Loucy (cell line): ENCODE measurements at regions not wholly inside any gene's neighbourhood (a gene's known extent, or its start where the extent isn't known, plus 50 kb on each side); places are given as distances from the start of the nearest gene placed in this dataset.

ENCODE experiments used
- H2AFZ ChIP-seq: fragments of 200-600 bp; sonication (generic); 2 replicates; pipeline ENCODE4 v1.6.0; 2016; ENCODE audit warnings: antibody characterized with exemption, mild to moderate bottlenecking, low read length, moderate library complexity
- H3F3A ChIP-seq: fragments of 200-600 bp; 2 replicates; pipeline ENCODE4 v1.6.0; 2016; ENCODE audit warnings: antibody characterized with exemption, low read depth, mild to moderate bottlenecking
- H3K27me3 ChIP-seq: fragments of 200-600 bp; sonication (generic); 2 replicates; pipeline ENCODE4 v1.6.1; 2014; ENCODE audit warnings: low read length, mild to moderate bottlenecking; ENCODE audit not compliant: insufficient read depth, poor library complexity, severe bottlenecking
- H3K36me3 ChIP-seq: fragments of 200-600 bp; sonication (generic); 2 replicates; pipeline ENCODE4 v1.6.1; 2016; ENCODE audit warnings: low read length; ENCODE audit not compliant: insufficient read depth
- H3K4me1 ChIP-seq: fragments of 200-600 bp; sonication (generic); 2 replicates; pipeline ENCODE4 v1.5.1; 2014; ENCODE audit warnings: low read length, mild to moderate bottlenecking; ENCODE audit not compliant: insufficient read depth, poor library complexity, severe bottlenecking
- H3K4me2 ChIP-seq: fragments of 200-600 bp; sonication (generic); 2 replicates; pipeline ENCODE4 v1.6.0; 2014; ENCODE audit warnings: antibody characterized with exemption, low read length, low read depth, mild to moderate bottlenecking; ENCODE audit not compliant: poor library complexity, severe bottlenecking
- H3K4me3 ChIP-seq: fragments of 200-600 bp; sonication (generic); 2 replicates; pipeline ENCODE4 v1.5.1; 2014; ENCODE audit warnings: low read length, mild to moderate bottlenecking, mixed read lengths; ENCODE audit not compliant: poor library complexity, severe bottlenecking
- H3K79me2 ChIP-seq: fragments of 200-600 bp; sonication (generic); 2 replicates; pipeline ENCODE4 v1.6.1; 2014; ENCODE audit warnings: low read length; ENCODE audit not compliant: insufficient read depth
- H3K9ac ChIP-seq: fragments of 200-600 bp; sonication (generic); 2 replicates; pipeline ENCODE4 v1.6.0; 2014; ENCODE audit warnings: mild to moderate bottlenecking, low read depth, low read length, moderate library complexity; ENCODE audit not compliant: poor library complexity, severe bottlenecking
- H3K9me2 ChIP-seq: fragments of 200-600 bp; sonication (generic); replicated peaks from 2 replicates; pipeline ENCODE4 v1.6.1; 2016; ENCODE audit warnings: low read depth, low read length, mixed read lengths
- H3K9me3 ChIP-seq: fragments of 200-600 bp; sonication (generic); 2 replicates; pipeline ENCODE4 v1.6.1; 2014; ENCODE audit warnings: mild to moderate bottlenecking, antibody characterized with exemption, low read length, low read depth; ENCODE audit not compliant: insufficient read depth
- H4K20me1 ChIP-seq: fragments of 200-600 bp; sonication (generic); 2 replicates; pipeline ENCODE4 v1.6.0; 2014; ENCODE audit warnings: antibody characterized with exemption, low read length, mild to moderate bottlenecking; ENCODE audit not compliant: insufficient read depth, poor library complexity, severe bottlenecking
- EZH2phosphoT487 ChIP-seq: fragments of 200-600 bp; IDR thresholded peaks from 2 replicates; pipeline ENCODE4 v1.6.1; 2018; ENCODE audit warnings: antibody characterized with exemption, mild to moderate bottlenecking, moderate library complexity, borderline replicate concordance
- TF ChIP-seq, protein P1 (sequence below): fragments of 200-600 bp; sonication (generic); conservative IDR thresholded peaks from 2 replicates; pipeline ENCODE4 v1.5.1; 2014; ENCODE audit warnings: mild to moderate bottlenecking, antibody characterized with exemption, low read length

DNA sequence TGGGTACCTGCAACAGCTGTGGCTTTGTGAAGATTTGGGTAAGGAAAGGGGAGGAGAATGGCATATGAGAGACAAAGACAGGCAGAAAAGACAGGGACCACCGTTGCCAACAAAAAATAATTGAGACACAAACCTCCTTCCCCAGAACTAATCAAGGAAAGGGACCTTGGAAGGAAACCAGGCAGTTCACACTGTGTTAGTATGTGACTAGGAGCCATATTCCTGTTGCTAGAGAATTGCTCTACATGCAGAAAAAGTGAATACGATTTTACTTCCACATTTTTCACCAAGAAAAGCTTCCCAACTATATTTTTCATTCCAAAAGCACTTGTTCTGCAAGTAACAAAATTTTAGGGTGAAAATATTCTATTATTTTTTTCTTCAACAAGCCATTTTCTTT lies 393.7 kb upstream of the ADAMTS9 start:
- Histone ChIP-seq H4K20me1 (no peaks in the 10 kb centered on the region), H3K4me3 (no peak overlapping the region), H3K9me2 (no peaks in the 10 kb centered on the region), H3K36me3 (no peaks in the 10 kb centered on the region), H2AFZ (no peak overlapping the region), H3K9me3 (0 out of 2 replicates have a peak, but pooled peaks cover 4% of the 10 kb centered on the region), H3F3A (no peaks in the 10 kb centered on the region), H3K4me1 (no peaks in the 10 kb centered on the region), H3K27me3 (no peaks in the 10 kb centered on the region), H3K4me2 (no peak overlapping the region), H3K79me2 (no peaks in the 10 kb centered on the region), H3K9ac (no peak overlapping the region)
- TF ChIP-seq EZH2phosphoT487: no peak
- TF ChIP-seq, protein P1, sequence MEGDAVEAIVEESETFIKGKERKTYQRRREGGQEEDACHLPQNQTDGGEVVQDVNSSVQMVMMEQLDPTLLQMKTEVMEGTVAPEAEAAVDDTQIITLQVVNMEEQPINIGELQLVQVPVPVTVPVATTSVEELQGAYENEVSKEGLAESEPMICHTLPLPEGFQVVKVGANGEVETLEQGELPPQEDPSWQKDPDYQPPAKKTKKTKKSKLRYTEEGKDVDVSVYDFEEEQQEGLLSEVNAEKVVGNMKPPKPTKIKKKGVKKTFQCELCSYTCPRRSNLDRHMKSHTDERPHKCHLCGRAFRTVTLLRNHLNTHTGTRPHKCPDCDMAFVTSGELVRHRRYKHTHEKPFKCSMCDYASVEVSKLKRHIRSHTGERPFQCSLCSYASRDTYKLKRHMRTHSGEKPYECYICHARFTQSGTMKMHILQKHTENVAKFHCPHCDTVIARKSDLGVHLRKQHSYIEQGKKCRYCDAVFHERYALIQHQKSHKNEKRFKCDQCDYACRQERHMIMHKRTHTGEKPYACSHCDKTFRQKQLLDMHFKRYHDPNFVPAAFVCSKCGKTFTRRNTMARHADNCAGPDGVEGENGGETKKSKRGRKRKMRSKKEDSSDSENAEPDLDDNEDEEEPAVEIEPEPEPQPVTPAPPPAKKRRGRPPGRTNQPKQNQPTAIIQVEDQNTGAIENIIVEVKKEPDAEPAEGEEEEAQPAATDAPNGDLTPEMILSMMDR: no peak

DNA sequence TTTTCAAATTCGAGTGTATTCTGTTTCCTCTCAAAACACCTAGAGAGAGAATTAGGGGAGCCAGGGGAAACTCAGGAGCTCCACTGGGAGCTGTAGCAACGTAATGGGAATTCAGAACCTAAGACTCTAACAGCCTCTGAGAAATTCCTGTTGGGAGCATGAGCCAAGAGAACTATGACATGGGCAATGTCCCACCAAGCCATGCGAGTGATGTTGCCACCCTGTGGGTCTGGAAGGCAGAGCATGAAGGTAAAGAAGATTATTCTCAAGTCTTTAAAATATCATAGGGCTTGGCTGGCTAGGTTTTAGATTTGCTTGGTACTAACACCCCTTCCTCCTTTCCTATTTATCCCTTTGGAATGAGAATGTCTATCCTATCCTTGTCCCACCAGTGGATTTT lies 392.6 kb upstream of the ADAMTS9 start:
- TF ChIP-seq, protein P1: no peak
- TF ChIP-seq EZH2phosphoT487: no peak
- no peaks in the 10 kb centered on the region for H3K27me3 ChIP-seq
- no peak overlapping the region for H3K9ac ChIP-seq
- H3K79me2 ChIP-seq: no peaks in the 10 kb centered on the region
- H4K20me1 ChIP-seq: no peaks in the 10 kb centered on the region
- no peak overlapping the region for H2AFZ ChIP-seq
- no peak overlapping the region for H3K4me3 ChIP-seq
- 0 out of 2 replicates have a peak, but pooled peaks cover 4% of the 10 kb centered on the region for H3K9me3 ChIP-seq
- H3K4me2 ChIP-seq: no peak overlapping the region
- no peaks in the 10 kb centered on the region for H3K36me3 ChIP-seq
- no peaks in the 10 kb centered on the region for H3K9me2 ChIP-seq
- no peaks in the 10 kb centered on the region for H3F3A ChIP-seq
- no peaks in the 10 kb centered on the region for H3K4me1 ChIP-seq

DNA sequence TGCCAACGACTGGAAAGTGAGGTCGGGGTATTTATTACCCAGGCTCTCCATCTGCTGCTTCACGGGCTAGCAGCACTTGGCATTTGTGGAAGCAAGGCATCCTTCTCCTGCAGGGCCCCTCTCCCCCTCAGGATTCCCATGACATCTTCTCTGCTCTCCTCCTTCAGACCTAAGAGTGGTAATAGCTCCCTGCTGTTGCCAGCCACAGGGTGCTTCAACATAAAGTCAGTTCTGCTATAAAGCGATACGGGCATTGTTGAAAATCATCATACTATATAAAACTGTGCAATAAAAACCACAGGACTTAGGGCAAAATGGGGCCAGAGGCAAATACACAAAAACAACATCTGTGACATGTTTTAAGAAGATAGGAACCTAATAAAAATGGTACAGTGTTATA lies 391.8 kb upstream of the ADAMTS9 start:
- Histone ChIP-seq H3F3A (no peaks in the 10 kb centered on the region), H2AFZ (no peak overlapping the region), H3K9ac (no peak overlapping the region), H3K4me2 (no peak overlapping the region), H3K9me3 (0 out of 2 replicates have a peak, but pooled peaks cover 4% of the 10 kb centered on the region), H4K20me1 (no peaks in the 10 kb centered on the region), H3K27me3 (no peaks in the 10 kb centered on the region), H3K36me3 (no peaks in the 10 kb centered on the region), H3K4me1 (no peaks in the 10 kb centered on the region), H3K4me3 (no peak overlapping the region), H3K79me2 (no peaks in the 10 kb centered on the region), H3K9me2 (no peaks in the 10 kb centered on the region)
- TF ChIP-seq, protein P1: no peak
- TF ChIP-seq EZH2phosphoT487: no peak
